ENCODE measurements at regions not wholly inside any gene's neighbourhood (a gene's known extent, or its start where the extent isn't known, plus 50 kb on each side); places are given as distances from the start of the nearest gene placed in this dataset.
"Not testable (repeated sequence)": the region's sequence is repeated elsewhere in the genome, so short reads cannot be mapped to it uniquely, and the experiment has no call there.

- H3K56ac ChIP-seq (replicated peaks; ENCODE audit: insufficient read length, low read depth, low read length); H2BK120ac ChIP-seq (replicated peaks; ENCODE audit: low read depth, low read length); H2BK20ac ChIP-seq (ENCODE audit: low read length); H3K9me3 ChIP-seq (ENCODE audit: insufficient read depth in 2 of 2, low read depth in 1 of 2, low read length in 1 of 2); H3K14ac ChIP-seq (ENCODE audit: insufficient read length); H2AFZ ChIP-seq (ENCODE audit: low read length); H4K8ac ChIP-seq (ENCODE audit: extremely low read depth, insufficient read depth, low read length); H3K79me1 ChIP-seq (ENCODE audit: low read depth, low read length); H3K9ac ChIP-seq (replicated peaks in 1 of 4; ENCODE audit: extremely low read depth in 1 of 4, low read depth in 3 of 4, low read length in 3 of 4); H3K27ac ChIP-seq (ENCODE audit: low read depth, low read length); H3K4me3 ChIP-seq (ENCODE audit: extremely low read depth in 1 of 4, insufficient read depth in 2 of 4, low read depth in 3 of 4, low read length in 4 of 4); H2BK5ac ChIP-seq (ENCODE audit: low read depth, low read length); H3K27me3 ChIP-seq (replicated peaks in 1 of 4; ENCODE audit: control insufficient read depth in 3 of 4, extremely low read depth in 1 of 4, insufficient read depth in 3 of 4, low read length in 3 of 4); CTCF ChIA-PET (ENCODE audit: partially characterized antibody); H3K36me3 ChIP-seq (ENCODE audit: control insufficient read depth in 2 of 4, insufficient read depth in 4 of 4, low read length in 3 of 4); H3K4me2 ChIP-seq (ENCODE audit: insufficient read depth in 1 of 2, low read depth in 2 of 2, low read length in 2 of 2); DNase-seq (ENCODE audit: low read depth in 1 of 2, low spot score in 2 of 2); H4K20me1 ChIP-seq (replicated peaks in 1 of 2; ENCODE audit: control insufficient read depth in 1 of 2, insufficient read depth in 2 of 2, low read length in 2 of 2); H2AK5ac ChIP-seq (ENCODE audit: low read depth, low read length); H4K91ac ChIP-seq (replicated peaks; ENCODE audit: insufficient read length, low read length); H3K18ac ChIP-seq (ENCODE audit: extremely low read depth, low read length); H3K4me1 ChIP-seq (replicated peaks in 1 of 4; ENCODE audit: control insufficient read depth in 3 of 4, insufficient read depth in 4 of 4, low read length in 3 of 4); FAIRE-seq; H3K23ac ChIP-seq (ENCODE audit: insufficient read length); H4K5ac ChIP-seq (ENCODE audit: insufficient read length, low read depth, low read length); POLR2A ChIA-PET (ENCODE audit: partially characterized antibody); H3K23me2 ChIP-seq (ENCODE audit: low read depth, low read length); H3K4ac ChIP-seq (replicated peaks; ENCODE audit: insufficient read length, low read depth, low read length); H3K79me2 ChIP-seq (ENCODE audit: control insufficient read depth in 1 of 2, insufficient read depth in 2 of 2, low read length in 2 of 2); H2BK15ac ChIP-seq (ENCODE audit: low read length); H2BK12ac ChIP-seq (ENCODE audit: low read depth, low read length): not testable (repeated sequence)
- WGBS, 2 experiments (ENCODE audit: extremely low coverage in 1 of 2, insufficient coverage in 1 of 2, insufficient read length in 1 of 2, insufficient replicate concordance in 2 of 2, low coverage in 1 of 2, low lambda C conversion rate in 2 of 2, missing lambda C conversion rate in 1 of 2), result 90% methylated on average over 3 of the region's 3 CpGs; no CpG with 5 or more reads in 1 of the 2 experiments
These were observed 157.6 kb upstream of the HEY2 start for GRCh38 chr6:125591796-125592195.

All from H1 (cell line).